T-cell (primary cell): ENCODE measurements at regions not wholly inside any gene's neighbourhood (a gene's known extent, or its start where the extent isn't known, plus 50 kb on each side); places are given as distances from the start of the nearest gene placed in this dataset.

ENCODE experiments used
- ATAC-seq, 4 experiments: fragments of 200-7000 bp in 3 of 4; fragments of 150-1000 bp in 1 of 4; cut with Tn5 transposase; replicated peaks in 1 of 4; 1 replicate in 3 of 4; 2 replicates in 1 of 4; pipeline ENCODE4 v1.10.0; 2021; ENCODE audit warnings: moderate library complexity in 3 of 4, mild to moderate bottlenecking in 2 of 4, moderate number of reproducible peaks in 1 of 4
- CTCF ChIA-PET, 2 donors: fragments of 300-600 bp; sonication (Branson Sonifier 250); formaldehyde crosslinking; loops; one replicate each; lab custom pipeline; 2022; ENCODE audit warnings: antibody characterized with exemption in 2 of 2; lab: Charles Lee
- POLR2A ChIA-PET, 2 donors: fragments of 300-600 bp; sonication (Branson Sonifier 250); formaldehyde crosslinking; loops; one replicate each; lab custom pipeline; 2022; ENCODE audit warnings: antibody characterized with exemption in 2 of 2; lab: Charles Lee
- DNase-seq, 35 experiments: peaks; one replicate each; pipeline versions ENCODE4 v3.0.0 to v3.0.0-alpha.2; 2013 to 2023
- H3K27ac ChIP-seq: one replicate; pipeline ENCODE4 v1.5.1; 2013; ENCODE audit warnings: low read length
- H3K27me3 ChIP-seq, 2 experiments: replicated peaks in 1 of 2; 1 replicate in 1 of 2; 2 replicates in 1 of 2; pipeline versions ENCODE4 v1.6.1 to v1.7.0; 2013; ENCODE audit warnings: low read length in 1 of 2, mixed read lengths in 1 of 2; ENCODE audit not compliant: control insufficient read depth in 2 of 2, insufficient read depth in 2 of 2; ENCODE audit errors: extremely low read depth in 1 of 2
- H3K36me3 ChIP-seq, 2 donors: 1 replicate in 1 of 2; 2 replicates in 1 of 2; pipeline versions ENCODE4 v1.6.1 to v1.7.0; 2013; ENCODE audit warnings: low read length in 1 of 2; ENCODE audit not compliant: control insufficient read depth in 2 of 2, insufficient read depth in 1 of 2; ENCODE audit errors: extremely low read depth in 1 of 2
- H3K4me1 ChIP-seq, 2 experiments: 1 replicate in 1 of 2; 2 replicates in 1 of 2; pipeline versions ENCODE4 v1.6.1 to v1.7.0; 2013; ENCODE audit warnings: low read length in 2 of 2, mixed read lengths in 1 of 2; ENCODE audit not compliant: insufficient read depth in 2 of 2, control insufficient read depth in 1 of 2; ENCODE audit errors: extremely low read depth in 1 of 2
- H3K4me3 ChIP-seq, 2 donors: 1 replicate in 1 of 2; 2 replicates in 1 of 2; pipeline versions ENCODE4 v1.5.1 to v1.7.0; 2013; ENCODE audit warnings: mild to moderate bottlenecking in 2 of 2, low read length in 1 of 2, moderate library complexity in 1 of 2; ENCODE audit not compliant: control insufficient read depth in 1 of 2; ENCODE audit errors: extremely low read depth in 1 of 2
- H3K9me3 ChIP-seq: 2 replicates; pipeline ENCODE4 v1.7.0; 2013
- H3K27ac Mint-ChIP-seq, 2 donors: one replicate each; pipeline ENCODE4 v1.8.0; 2020 to 2021; ENCODE audit warnings: mild to moderate bottlenecking in 2 of 2, mixed read lengths in 2 of 2
- H3K27me3 Mint-ChIP-seq, 2 donors: one replicate each; pipeline ENCODE4 v1.8.0; 2021 to 2022; ENCODE audit warnings: mixed read lengths in 2 of 2
- H3K36me3 Mint-ChIP-seq: one replicate; pipeline ENCODE4 v1.8.0; 2021; ENCODE audit warnings: mixed read lengths
- H3K4me1 Mint-ChIP-seq, 3 donors: one replicate each; pipeline ENCODE4 v1.8.0; 2020 to 2022; ENCODE audit warnings: mixed read lengths in 3 of 3, mild to moderate bottlenecking in 1 of 3
- H3K4me3 Mint-ChIP-seq, 3 donors: one replicate each; pipeline ENCODE4 v1.8.0; 2020 to 2022; ENCODE audit warnings: mild to moderate bottlenecking in 3 of 3, mixed read lengths in 3 of 3, moderate library complexity in 3 of 3
- H3K9me3 Mint-ChIP-seq, 3 donors: one replicate each; pipeline ENCODE4 v1.8.0; 2020 to 2022; ENCODE audit warnings: mixed read lengths in 3 of 3
- WGBS: methylation state at CpG from one replicate; pipeline ENCODE4 v1.1.5; 2013; ENCODE audit warnings: missing lambda C conversion rate; ENCODE audit not compliant: insufficient coverage; 5-methylcytosine and 5-hydroxymethylcytosine counted together

- H3K4me3 ChIP-seq: no peak overlapping the region
- H3K27ac Mint-ChIP-seq: no peak overlapping the region
- H3K27me3 Mint-ChIP-seq: peaks cover 17 to 35% of the 10 kb centered on the region in 2 donors
- no peaks in the 10 kb centered on the region for H3K36me3 Mint-ChIP-seq
- no peak overlapping the region for H3K27ac ChIP-seq
- WGBS: 83% methylated on average over 4 of the region's 4 CpGs
- H3K4me1 Mint-ChIP-seq: no peaks in the 10 kb centered on the region
- no peaks in the 10 kb centered on the region for H3K9me3 ChIP-seq
- no peaks in the 10 kb centered on the region for H3K36me3 ChIP-seq
- ChIA-PET POLR2A (no interaction called here), CTCF (no interaction called here)
- no peaks in the 10 kb centered on the region for H3K4me1 ChIP-seq
- DNase-seq (no peak), ATAC-seq (no peak)
- H3K9me3 Mint-ChIP-seq: peaks cover 4 to 7% (median 5%) of the 10 kb centered on the region in 3 donors
- no peak overlapping the region for H3K4me3 Mint-ChIP-seq
- no peaks in the 10 kb centered on the region for H3K27me3 ChIP-seq
Measured at GRCh38 chr15:81941479-81941878, 104.3 kb downstream of the MEX3B start.

GRCh38 chr15:81940467-81941451 lies 105.1 kb downstream of the MEX3B start:
- POLR2A ChIA-PET: no interaction called here
- Mint-ChIP-seq H3K4me3 (no peak overlapping the region), H3K9me3 (peaks cover 4 to 7% (median 5%) of the 10 kb centered on the region in 3 donors), H3K4me1 (no peaks in the 10 kb centered on the region), H3K36me3 (no peaks in the 10 kb centered on the region), H3K27me3 (peaks cover 15 to 32% of the 10 kb centered on the region in 2 donors), H3K27ac (no peak overlapping the region)
- Histone ChIP-seq H3K27me3 (no peaks in the 10 kb centered on the region), H3K4me1 (no peaks in the 10 kb centered on the region), H3K36me3 (no peaks in the 10 kb centered on the region), H3K4me3 (no peak overlapping the region), H3K27ac (no peak overlapping the region), H3K9me3 (no peaks in the 10 kb centered on the region)
- DNase-seq: no peak
- CTCF ChIA-PET: no interaction called here
- no peak for ATAC-seq
- WGBS: no CpG with 5 or more reads among the region's 1 CpG

GRCh38 chr15:81939604-81940440 lies 106.0 kb downstream of the MEX3B start:
- Mint-ChIP-seq H3K4me3 (no peak overlapping the region), H3K27ac (no peak overlapping the region), H3K36me3 (no peaks in the 10 kb centered on the region), H3K4me1 (no peaks in the 10 kb centered on the region), H3K27me3 (peaks cover 15 to 27% of the 10 kb centered on the region in 2 donors), H3K9me3 (peaks cover 4 to 7% (median 5%) of the 10 kb centered on the region in 3 donors)
- ATAC-seq: no peak
- no peaks in the 10 kb centered on the region for H3K9me3 ChIP-seq
- H3K36me3 ChIP-seq: no peaks in the 10 kb centered on the region
- H3K4me1 ChIP-seq: no peaks in the 10 kb centered on the region
- no CpG with 5 or more reads among the region's 5 CpGs for WGBS
- ChIA-PET POLR2A (no interaction called here), CTCF (no interaction called here)
- peak in 1 of 35 experiments; percentile 15 for DNase-seq
- no peaks in the 10 kb centered on the region for H3K27me3 ChIP-seq
- H3K27ac ChIP-seq: no peak overlapping the region
- H3K4me3 ChIP-seq: no peak overlapping the region

- H3K4me3 ChIP-seq: no peak overlapping the region
- ChIA-PET CTCF (no interaction called here), POLR2A (no interaction called here)
- no peak overlapping the region for H3K27ac Mint-ChIP-seq
- no peaks in the 10 kb centered on the region for H3K9me3 ChIP-seq
- 0% methylated on average over 1 of the region's 4 CpGs for WGBS
- no peak for ATAC-seq
- no peaks in the 10 kb centered on the region for H3K4me1 Mint-ChIP-seq
- no peak overlapping the region for H3K27ac ChIP-seq
- H3K27me3 ChIP-seq: peaks cover 0 to 2% of the 10 kb centered on the region in 2 experiments
- no peak for DNase-seq
- peaks cover 4 to 7% (median 5%) of the 10 kb centered on the region in 3 donors for H3K9me3 Mint-ChIP-seq
- H3K36me3 ChIP-seq: no peaks in the 10 kb centered on the region
- H3K27me3 Mint-ChIP-seq: peaks cover 15 to 26% of the 10 kb centered on the region in 2 donors
- H3K36me3 Mint-ChIP-seq: no peaks in the 10 kb centered on the region
- H3K4me1 ChIP-seq: no peaks in the 10 kb centered on the region
- no peak overlapping the region for H3K4me3 Mint-ChIP-seq
Measured at GRCh38 chr15:81937189-81937588, 108.6 kb downstream of the MEX3B start.

GRCh38 chr15:81930582-81931369 lies 115.0 kb downstream of the MEX3B start:
- DNase-seq (no peak), ATAC-seq (no peak)
- H3K27me3 Mint-ChIP-seq: peaks cover 8 to 12% of the 10 kb centered on the region in 2 donors
- H3K4me3 ChIP-seq: no peak overlapping the region
- H3K9me3 Mint-ChIP-seq: no peaks in the 10 kb centered on the region
- H3K27ac Mint-ChIP-seq: no peak overlapping the region
- H3K9me3 ChIP-seq: no peaks in the 10 kb centered on the region
- ChIA-PET CTCF (no interaction called here), POLR2A (no interaction called here)
- WGBS: 87% methylated on average over 7 of the region's 11 CpGs
- H3K36me3 Mint-ChIP-seq: no peaks in the 10 kb centered on the region
- H3K4me1 ChIP-seq: no peaks in the 10 kb centered on the region
- peaks cover 0 to 5% of the 10 kb centered on the region in 2 experiments for H3K27me3 ChIP-seq
- no peaks in the 10 kb centered on the region for H3K36me3 ChIP-seq
- H3K4me3 Mint-ChIP-seq: no peak overlapping the region
- H3K27ac ChIP-seq: no peak overlapping the region
- no peaks in the 10 kb centered on the region for H3K4me1 Mint-ChIP-seq

GRCh38 chr15:81929557-81929956 lies 116.3 kb downstream of the MEX3B start:
- no peaks in the 10 kb centered on the region for H3K36me3 Mint-ChIP-seq
- H3K9me3 Mint-ChIP-seq: no peaks in the 10 kb centered on the region
- DNase-seq: no peak

More at GRCh38 chr15:81929557-81929956, 116.3 kb downstream of the MEX3B start:
- Histone ChIP-seq H3K27me3 (peaks cover 0 to 7% of the 10 kb centered on the region in 2 experiments), H3K4me3 (no peak overlapping the region), H3K36me3 (no peaks in the 10 kb centered on the region), H3K4me1 (no peaks in the 10 kb centered on the region), H3K9me3 (no peaks in the 10 kb centered on the region), H3K27ac (no peak overlapping the region)
- ATAC-seq: no peak
- H3K27me3 Mint-ChIP-seq: peaks cover 10 to 13% of the 10 kb centered on the region in 2 donors
- WGBS: 33% methylated on average over 1 of the region's 3 CpGs
- no peak overlapping the region for H3K4me3 Mint-ChIP-seq
- no peaks in the 10 kb centered on the region for H3K4me1 Mint-ChIP-seq
- CTCF ChIA-PET: no interaction called here
- POLR2A ChIA-PET: no interaction called here
- H3K27ac Mint-ChIP-seq: no peak overlapping the region
